A549 (cell line): ENCODE measurements at regions not wholly inside any gene's neighbourhood (a gene's known extent, or its start where the extent isn't known, plus 50 kb on each side); places are given as distances from the start of the nearest gene placed in this dataset.

ENCODE experiments used
- ATAC-seq, 2 experiments: fragments of 200-7000 bp in 1 of 2; fragments of >200 bp in 1 of 2; cut with Nextera tagmentation in 1 of 2; cut with Tn5 transposase in 1 of 2; 3 replicates each; pipeline versions ENCODE4 v1.8.0 to v1.9.1; 2018 to 2020; ENCODE audit warnings: mild to moderate bottlenecking in 1 of 2, moderate library complexity in 1 of 2
- CTCF ChIA-PET: fragments of 300-600 bp; sonication (Branson Sonifier 250); formaldehyde crosslinking; extraction: SDS; loops from one replicate; lab custom pipeline; 2021; ENCODE audit warnings: antibody characterized with exemption, inconsistent platforms; lab: Yijun Ruan, JAX
- POLR2A ChIA-PET: fragments of 350-600 bp; formaldehyde crosslinking; extraction: SDS; loops from one replicate; lab custom pipeline; 2021; ENCODE audit warnings: antibody characterized with exemption, inconsistent platforms; lab: Yijun Ruan, JAX
- DNase-seq, 2 experiments: peaks; one replicate each; pipeline versions ENCODE4 v3.0.0 to v3.0.0-alpha.2; 2011 to 2016; ENCODE audit warnings: low read depth in 1 of 2, low spot score in 1 of 2
- FAIRE-seq: peaks from 2 replicates; lab custom pipeline; 2011; peaks lifted over from hg19 to GRCh38; lab: Jason Lieb, UNC
- H3K27ac ChIP-seq, 2 experiments: fragments of >200 bp; sonication (Bioruptor Twin); formaldehyde crosslinking; 3 replicates each; pipeline ENCODE4 v1.5.1; 2016 to 2017
- H3K4me1 ChIP-seq: fragments of >200 bp; sonication (Bioruptor Twin); formaldehyde crosslinking; 3 replicates; pipeline ENCODE4 v1.6.1; 2016
- H3K4me2 ChIP-seq: fragments of >200 bp; sonication (Bioruptor Twin); formaldehyde crosslinking; 3 replicates; pipeline ENCODE4 v1.6.1; 2016
- H3K4me3 ChIP-seq: fragments of >200 bp; sonication (Bioruptor Twin); formaldehyde crosslinking; 3 replicates; pipeline ENCODE4 v1.5.1; 2016
- H3K9me3 ChIP-seq: fragments of >200 bp; sonication (Bioruptor Twin); formaldehyde crosslinking; 3 replicates; pipeline ENCODE4 v1.6.1; 2016
- CBX8 ChIP-seq: fragments of 200-600 bp; sonication (generic); IDR thresholded peaks from 2 replicates; pipeline ENCODE4 v1.6.1; 2016
- CEBPB ChIP-seq, 2 experiments: fragments of >200 bp in 1 of 2; sonication (Bioruptor Twin) in 1 of 2; formaldehyde crosslinking in 1 of 2; IDR thresholded peaks; 2 replicates each; pipeline ENCODE4 v1.6.1; 2012 to 2016
- CHD2 ChIP-seq: fragments of 150-350 bp; IDR thresholded peaks from 2 replicates; pipeline ENCODE4 v1.6.1; 2014; ENCODE audit warnings: low read length; ENCODE audit not compliant: partially characterized antibody
- EHF ChIP-seq: fragments of 250-450 bp; sonication (Bioruptor Pico); IDR thresholded peaks from 2 replicates; pipeline ENCODE4 v1.5.0; 2020; ENCODE audit warnings: mild to moderate bottlenecking
- EHMT2 ChIP-seq: fragments of 200-600 bp; sonication (generic); IDR thresholded peaks from 2 replicates; pipeline ENCODE4 v1.6.1; 2016; ENCODE audit warnings: antibody characterized with exemption, low read depth, mild to moderate bottlenecking, moderate library complexity
- EP300 ChIP-seq, 2 experiments: fragments of >200 bp; sonication (Bioruptor Twin); formaldehyde crosslinking; IDR thresholded peaks; 2 replicates in 1 of 2; 3 replicates in 1 of 2; pipeline ENCODE4 v1.6.1; 2016 to 2017
- HEYL ChIP-seq: fragments of 250-450 bp; sonication (Bioruptor Pico); IDR thresholded peaks from 2 replicates; pipeline ENCODE4 v1.8.0; 2021; ENCODE audit warnings: mild to moderate bottlenecking, moderate library complexity
- HOXB5 ChIP-seq: fragments of 250-450 bp; sonication (Bioruptor Pico); IDR thresholded peaks from 2 replicates; pipeline ENCODE4 v1.5.0; 2020; ENCODE audit warnings: mild to moderate bottlenecking, moderate library complexity
- JUN ChIP-seq, 2 experiments: fragments of >200 bp; sonication (Bioruptor Twin); formaldehyde crosslinking; IDR thresholded peaks; 2 replicates in 1 of 2; 3 replicates in 1 of 2; pipeline ENCODE4 v1.6.1; 2016 to 2017
- MAZ ChIP-seq: fragments of 150-350 bp; IDR thresholded peaks from 2 replicates; pipeline ENCODE4 v1.6.1; 2014; ENCODE audit warnings: antibody characterized with exemption, low read depth, low read length, borderline replicate concordance
- PBX3 ChIP-seq: IDR thresholded peaks from 2 replicates; pipeline ENCODE4 v1.6.1; 2012
- PHF8 ChIP-seq: fragments of 200-600 bp; sonication (generic); IDR thresholded peaks from 2 replicates; pipeline ENCODE4 v1.6.1; 2016; ENCODE audit warnings: low read depth, mild to moderate bottlenecking, antibody characterized with exemption, moderate library complexity, borderline replicate concordance
- POLR2A ChIP-seq: IDR thresholded peaks from 2 replicates; pipeline ENCODE4 v1.6.1; 2012; ENCODE audit warnings: mild to moderate bottlenecking, low read length
- RAD21 ChIP-seq, 2 experiments: fragments of >200 bp in 1 of 2; sonication (Bioruptor Twin) in 1 of 2; formaldehyde crosslinking in 1 of 2; IDR thresholded peaks in 1 of 2; conservative IDR thresholded peaks in 1 of 2; 2 replicates in 1 of 2; 3 replicates in 1 of 2; pipeline ENCODE4 v1.6.1; 2012 to 2018; ENCODE audit warnings: inconsistent platforms in 1 of 2
- RCOR1 ChIP-seq: fragments of 150-350 bp; IDR thresholded peaks from 2 replicates; pipeline ENCODE4 v1.6.1; 2014; ENCODE audit warnings: antibody characterized with exemption, low read length, low read depth
- REST ChIP-seq: fragments of 200-600 bp; sonication (generic); IDR thresholded peaks from 2 replicates; pipeline ENCODE4 v1.6.1; 2016; ENCODE audit warnings: antibody characterized with exemption, mild to moderate bottlenecking, moderate library complexity
- RFX5 ChIP-seq: fragments of 450-650 bp; IDR thresholded peaks from 2 replicates; pipeline ENCODE4 v1.7.1; 2014; ENCODE audit warnings: antibody characterized with exemption, mild to moderate bottlenecking, moderate library complexity
- ZC3H11A ChIP-seq: fragments of 450-650 bp; IDR thresholded peaks from 2 replicates; pipeline ENCODE4 v1.6.1; 2014; ENCODE audit warnings: antibody characterized with exemption, mild to moderate bottlenecking
- ZFP36 ChIP-seq: fragments of 450-650 bp; IDR thresholded peaks from 2 replicates; pipeline ENCODE4 v1.6.1; 2014; ENCODE audit warnings: borderline replicate concordance; ENCODE audit not compliant: partially characterized antibody
- WGBS: methylation state at CpG from one replicate; pipeline ENCODE4 v1.1.6; 2017; ENCODE audit errors: missing lambda C conversion rate; 5-methylcytosine and 5-hydroxymethylcytosine counted together
- TF ChIP-seq, protein P1 (sequence below): fragments of 250-450 bp; sonication (Bioruptor Pico); IDR thresholded peaks from 2 replicates; pipeline ENCODE4 v1.5.0; 2020; ENCODE audit warnings: low read depth, mild to moderate bottlenecking, moderate library complexity
- TF ChIP-seq, protein P2 (sequence below): IDR thresholded peaks from 2 replicates; pipeline ENCODE4 v1.6.1; 2012; ENCODE audit warnings: low read depth, borderline replicate concordance

- CTCF ChIA-PET: no interaction called here
- ATAC-seq: no peak
- no peak overlapping the region for H3K4me2 ChIP-seq
- H3K9me3 ChIP-seq: no peaks in the 10 kb centered on the region
- POLR2A ChIA-PET: no interaction called here
- no peak overlapping the region for H3K4me3 ChIP-seq
- DNase-seq: no peak
- FAIRE-seq: no peak
- TF ChIP-seq MAZ (no peak), HOXB5 (no peak), RAD21 (conservative IDR thresholded peaks at IDR 0.05 in 1 of 2, IDR thresholded peaks at IDR 0.05 in 1 of 2) (no peak), EHMT2 (no peak), RCOR1 (no peak), CEBPB (IDR thresholded peaks at IDR 0.05) (no peak), RFX5 (no peak), EHF (CRISPR knock-in tag) (no peak), ZC3H11A (no peak), HEYL (CRISPR knock-in tag) (no peak), EP300 (IDR thresholded peaks at IDR 0.05) (no peak), CHD2 (no peak), JUN (IDR thresholded peaks at IDR 0.05) (no peak), PHF8 (no peak), POLR2A (no peak), PBX3 (no peak), ZFP36 (no peak)
- TF ChIP-seq, protein P1, sequence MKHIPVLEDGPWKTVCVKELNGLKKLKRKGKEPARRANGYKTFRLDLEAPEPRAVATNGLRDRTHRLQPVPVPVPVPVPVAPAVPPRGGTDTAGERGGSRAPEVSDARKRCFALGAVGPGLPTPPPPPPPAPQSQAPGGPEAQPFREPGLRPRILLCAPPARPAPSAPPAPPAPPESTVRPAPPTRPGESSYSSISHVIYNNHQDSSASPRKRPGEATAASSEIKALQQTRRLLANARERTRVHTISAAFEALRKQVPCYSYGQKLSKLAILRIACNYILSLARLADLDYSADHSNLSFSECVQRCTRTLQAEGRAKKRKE (CRISPR knock-in tag): no peak
- TF ChIP-seq, protein P2, sequence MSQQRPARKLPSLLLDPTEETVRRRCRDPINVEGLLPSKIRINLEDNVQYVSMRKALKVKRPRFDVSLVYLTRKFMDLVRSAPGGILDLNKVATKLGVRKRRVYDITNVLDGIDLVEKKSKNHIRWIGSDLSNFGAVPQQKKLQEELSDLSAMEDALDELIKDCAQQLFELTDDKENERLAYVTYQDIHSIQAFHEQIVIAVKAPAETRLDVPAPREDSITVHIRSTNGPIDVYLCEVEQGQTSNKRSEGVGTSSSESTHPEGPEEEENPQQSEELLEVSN: no peak
- H3K27ac ChIP-seq: no peak overlapping the region
- H3K4me1 ChIP-seq: no peaks in the 10 kb centered on the region
Observed at GRCh38 chr3:118550556-118550955, 484.1 kb downstream of the IGSF11 start.

- no peak overlapping the region for H3K27ac ChIP-seq
- POLR2A ChIA-PET: no interaction called here
- H3K4me3 ChIP-seq: no peak overlapping the region
- CTCF ChIA-PET: no interaction called here
- no peak for ATAC-seq
- no peak overlapping the region for H3K4me2 ChIP-seq
- no peak for FAIRE-seq
- H3K4me1 ChIP-seq: no peaks in the 10 kb centered on the region
- TF ChIP-seq CEBPB (IDR thresholded peaks at IDR 0.05) (no peak), ZC3H11A (no peak), REST (no peak), CBX8 (no peak)
- no peak for DNase-seq
- no peaks in the 10 kb centered on the region for H3K9me3 ChIP-seq
- WGBS: 41% methylated on average over 5 of the region's 5 CpGs
Observed at GRCh38 chr3:118554148-118554838, 480.4 kb downstream of the IGSF11 start.
